Islet precursor cell (in vitro differentiated cells): ENCODE measurements at regions not wholly inside any gene's neighbourhood (a gene's known extent, or its start where the extent isn't known, plus 50 kb on each side); places are given as distances from the start of the nearest gene placed in this dataset.
"Not testable (repeated sequence)": the region's sequence is repeated elsewhere in the genome, so short reads cannot be mapped to it uniquely, and the experiment has no call there.

Experiments
- DNase-seq: peaks from one replicate; pipeline ENCODE4 v3.0.0-alpha.2; 2018

GRCh38 chr9:82052081-82052480 lies 63.5 kb downstream of the SPATA31D1 start:
- DNase-seq, result no peak

- DNase-seq, result no peak
Measured at GRCh38 chr9:82054264-82055015, 65.9 kb downstream of the SPATA31D1 start.

GRCh38 chr9:82057805-82058204 lies 69.2 kb downstream of the SPATA31D1 start:
- no peak for DNase-seq

- not testable (repeated sequence) for DNase-seq
Measured at GRCh38 chr9:82061801-82062200, 73.2 kb downstream of the SPATA31D1 start.

GRCh38 chr9:82062245-82062644 lies 73.7 kb downstream of the SPATA31D1 start:
- DNase-seq, result no peak

- no peak for DNase-seq
Measured at GRCh38 chr9:82073551-82074543, 85.3 kb downstream of the SPATA31D1 start.

GRCh38 chr9:82080265-82080664 lies 91.7 kb downstream of the SPATA31D1 start:
- DNase-seq, result no peak

- DNase-seq, result no peak
Measured at GRCh38 chr9:82081496-82081895, 92.9 kb downstream of the SPATA31D1 start.

- no peak for DNase-seq
Measured at GRCh38 chr9:82082563-82082962, 94.0 kb downstream of the SPATA31D1 start.

GRCh38 chr9:82088591-82088990 lies 100.0 kb downstream of the SPATA31D1 start:
- DNase-seq, result no peak

GRCh38 chr9:82090046-82090445 lies 101.5 kb downstream of the SPATA31D1 start:
- no peak for DNase-seq

- no peak for DNase-seq
Measured at GRCh38 chr9:82091100-82091499, 102.5 kb downstream of the SPATA31D1 start.

- no peak for DNase-seq
Measured at GRCh38 chr9:82091610-82092009, 103.0 kb downstream of the SPATA31D1 start.

- no peak for DNase-seq
Measured at GRCh38 chr9:82101475-82101874, 112.9 kb downstream of the SPATA31D1 start.

- DNase-seq, result no peak
Measured at GRCh38 chr9:82104252-82104651, 115.7 kb downstream of the SPATA31D1 start.

- DNase-seq, result no peak
Measured at GRCh38 chr9:82105729-82106128, 117.2 kb downstream of the SPATA31D1 start.

- no peak for DNase-seq
Measured at GRCh38 chr9:82106536-82106935, 118.0 kb downstream of the SPATA31D1 start.

GRCh38 chr9:82108474-82108873 lies 119.9 kb downstream of the SPATA31D1 start:
- DNase-seq, result no peak

- no peak for DNase-seq
Measured at GRCh38 chr9:82108941-82109340, 120.4 kb downstream of the SPATA31D1 start.

- DNase-seq, result no peak
Measured at GRCh38 chr9:82109626-82110025, 121.1 kb downstream of the SPATA31D1 start.

GRCh38 chr9:82110881-82111280 lies 122.3 kb downstream of the SPATA31D1 start:
- no peak for DNase-seq

- no peak for DNase-seq
Measured at GRCh38 chr9:82115331-82115730, 126.8 kb downstream of the SPATA31D1 start.

- DNase-seq, result no peak
Measured at GRCh38 chr9:82115900-82116299, 127.3 kb downstream of the SPATA31D1 start.

GRCh38 chr9:82116556-82116955 lies 128.0 kb downstream of the SPATA31D1 start:
- DNase-seq, result no peak
